HFFc6 (cell line): ENCODE measurements at regions not wholly inside any gene's neighbourhood (a gene's known extent, or its start where the extent isn't known, plus 50 kb on each side); places are given as distances from the start of the nearest gene placed in this dataset.

Experiments
- DNase-seq: peaks from one replicate; pipeline ENCODE4 v3.0.0-alpha.2; 2018
- H3K27ac Mint-ChIP-seq: 2 replicates; pipeline ENCODE4 v1.8.0; 2020; ENCODE audit warnings: mild to moderate bottlenecking, mixed read lengths
- H3K27me3 Mint-ChIP-seq: 2 replicates; pipeline ENCODE4 v1.8.0; 2021; ENCODE audit warnings: mild to moderate bottlenecking, moderate library complexity, mixed read lengths; ENCODE audit not compliant: insufficient read depth
- H3K36me3 Mint-ChIP-seq: 2 replicates; pipeline ENCODE4 v1.8.0; 2021; ENCODE audit warnings: low read depth, mixed read lengths
- H3K4me1 Mint-ChIP-seq: 2 replicates; pipeline ENCODE4 v1.8.0; 2020; ENCODE audit warnings: low read depth, mixed read lengths
- H3K4me3 Mint-ChIP-seq: 2 replicates; pipeline ENCODE4 v1.8.0; 2020; ENCODE audit warnings: mild to moderate bottlenecking, moderate library complexity, mixed read lengths
- H3K9me3 Mint-ChIP-seq: 2 replicates; pipeline ENCODE4 v1.8.0; 2020; ENCODE audit warnings: mild to moderate bottlenecking, mixed read lengths
- TF ChIP-seq, protein P1 (sequence below): fragments of 200-600 bp; sonication (generic); IDR thresholded peaks from 2 replicates; pipeline ENCODE4 v1.5.0; 2021; ENCODE audit warnings: antibody characterized with exemption, mild to moderate bottlenecking

DNA sequence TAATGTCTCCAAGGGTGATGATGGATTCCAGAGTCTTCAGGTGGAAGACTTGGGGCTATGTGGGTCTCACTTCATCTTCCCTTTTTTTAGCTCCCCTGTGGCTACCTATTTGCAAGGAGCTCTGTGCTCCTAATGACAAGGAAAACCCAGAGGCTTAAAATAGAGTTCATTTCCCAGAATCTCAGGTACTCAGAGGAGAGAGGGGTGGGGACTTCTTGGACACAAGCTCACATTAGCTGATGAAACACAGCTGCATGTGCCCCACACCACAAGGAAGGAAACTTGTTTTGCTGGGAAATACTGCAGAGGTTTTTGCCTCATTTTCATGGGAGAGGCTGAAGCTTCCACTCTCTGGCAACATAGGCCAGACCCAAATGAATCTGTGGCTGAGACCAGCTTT lies 138.6 kb upstream of the SLC1A4 start:
- no peak for DNase-seq
- H3K27me3 Mint-ChIP-seq: peaks cover 2% of the 10 kb centered on the region
- H3K4me1 Mint-ChIP-seq: peaks cover 21% of the 10 kb centered on the region
- H3K36me3 Mint-ChIP-seq: no peaks in the 10 kb centered on the region
- no peaks in the 10 kb centered on the region for H3K9me3 Mint-ChIP-seq
- no peak overlapping the region for H3K4me3 Mint-ChIP-seq
- H3K27ac Mint-ChIP-seq: no peak overlapping the region
- TF ChIP-seq, protein P1, sequence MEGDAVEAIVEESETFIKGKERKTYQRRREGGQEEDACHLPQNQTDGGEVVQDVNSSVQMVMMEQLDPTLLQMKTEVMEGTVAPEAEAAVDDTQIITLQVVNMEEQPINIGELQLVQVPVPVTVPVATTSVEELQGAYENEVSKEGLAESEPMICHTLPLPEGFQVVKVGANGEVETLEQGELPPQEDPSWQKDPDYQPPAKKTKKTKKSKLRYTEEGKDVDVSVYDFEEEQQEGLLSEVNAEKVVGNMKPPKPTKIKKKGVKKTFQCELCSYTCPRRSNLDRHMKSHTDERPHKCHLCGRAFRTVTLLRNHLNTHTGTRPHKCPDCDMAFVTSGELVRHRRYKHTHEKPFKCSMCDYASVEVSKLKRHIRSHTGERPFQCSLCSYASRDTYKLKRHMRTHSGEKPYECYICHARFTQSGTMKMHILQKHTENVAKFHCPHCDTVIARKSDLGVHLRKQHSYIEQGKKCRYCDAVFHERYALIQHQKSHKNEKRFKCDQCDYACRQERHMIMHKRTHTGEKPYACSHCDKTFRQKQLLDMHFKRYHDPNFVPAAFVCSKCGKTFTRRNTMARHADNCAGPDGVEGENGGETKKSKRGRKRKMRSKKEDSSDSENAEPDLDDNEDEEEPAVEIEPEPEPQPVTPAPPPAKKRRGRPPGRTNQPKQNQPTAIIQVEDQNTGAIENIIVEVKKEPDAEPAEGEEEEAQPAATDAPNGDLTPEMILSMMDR: no peak

DNA sequence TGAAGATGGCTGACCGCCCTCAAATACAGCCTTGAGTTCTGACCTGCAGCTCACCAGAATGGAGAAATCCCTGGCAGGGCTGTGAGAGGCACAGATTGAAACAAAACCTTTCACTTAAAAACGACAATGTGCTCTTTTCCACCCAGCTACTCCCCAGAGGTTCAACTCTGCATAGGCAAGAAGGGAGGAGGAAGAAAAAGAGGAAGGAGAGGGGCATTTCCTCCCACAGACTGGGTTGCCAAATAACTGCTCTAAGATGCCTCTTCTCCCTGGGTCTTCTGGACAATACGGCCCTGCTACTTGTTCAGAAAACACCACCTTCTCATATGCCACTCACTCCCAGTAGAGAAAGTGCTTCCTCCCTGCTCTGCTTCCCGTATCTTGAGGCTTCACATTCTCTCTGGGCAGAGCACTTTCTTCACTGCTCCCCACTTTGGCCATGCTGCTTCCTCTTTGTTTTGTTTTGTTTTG lies 136.4 kb upstream of the SLC1A4 start:
- H3K27me3 Mint-ChIP-seq: peaks cover 2% of the 10 kb centered on the region
- H3K4me3 Mint-ChIP-seq: no peak overlapping the region
- DNase-seq: no peak
- no peaks in the 10 kb centered on the region for H3K9me3 Mint-ChIP-seq
- no peaks in the 10 kb centered on the region for H3K36me3 Mint-ChIP-seq
- TF ChIP-seq, protein P1: no peak
- H3K27ac Mint-ChIP-seq: no peak overlapping the region
- H3K4me1 Mint-ChIP-seq: peaks cover 17% of the 10 kb centered on the region

DNA sequence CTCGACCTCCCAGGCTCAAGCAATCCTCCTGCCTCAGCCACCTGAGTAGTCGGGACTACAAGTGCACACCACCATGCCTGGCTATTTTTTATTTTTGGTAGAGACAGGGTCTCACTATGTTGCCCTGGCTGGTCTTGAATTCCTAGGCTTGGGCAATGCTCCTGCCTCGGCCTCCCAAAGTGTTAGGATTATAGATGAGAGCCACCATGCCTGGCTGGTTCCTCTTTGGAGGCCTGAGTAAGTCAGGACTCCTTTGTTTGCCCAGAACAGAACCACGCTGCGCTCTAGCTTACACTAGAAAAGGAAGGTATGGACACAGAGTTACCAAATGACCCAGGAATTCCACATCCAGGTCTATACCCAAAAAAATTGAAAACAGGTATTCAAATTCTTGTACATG lies 135.9 kb upstream of the SLC1A4 start:
- no peak for DNase-seq
- Mint-ChIP-seq H3K27ac (no peak overlapping the region), H3K4me3 (no peak overlapping the region), H3K9me3 (no peaks in the 10 kb centered on the region), H3K27me3 (peaks cover 2% of the 10 kb centered on the region), H3K4me1 (peaks cover 22% of the 10 kb centered on the region), H3K36me3 (no peaks in the 10 kb centered on the region)
- TF ChIP-seq, protein P1: no peak

DNA sequence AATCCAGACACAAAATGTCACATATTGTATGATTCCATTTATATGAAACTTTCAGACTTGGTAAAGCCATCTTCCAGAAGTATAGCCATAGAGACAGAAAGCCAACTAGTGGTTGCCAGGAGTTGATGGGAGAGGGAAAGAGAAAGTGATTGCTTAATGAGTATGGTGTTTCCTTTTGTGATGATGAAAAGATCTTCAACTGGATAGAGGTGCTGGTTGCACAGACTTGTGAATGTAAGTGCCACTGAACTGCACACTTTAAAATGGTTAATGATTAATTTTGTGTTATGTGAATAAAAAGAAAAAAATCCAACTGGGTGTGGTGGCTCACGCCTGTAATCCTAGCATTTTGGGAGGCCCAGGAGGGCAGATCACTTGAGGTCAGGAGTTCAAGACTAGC lies 135.3 kb upstream of the SLC1A4 start:
- no peak overlapping the region for H3K27ac Mint-ChIP-seq
- no peak overlapping the region for H3K4me3 Mint-ChIP-seq
- H3K27me3 Mint-ChIP-seq: peaks cover 2% of the 10 kb centered on the region
- H3K36me3 Mint-ChIP-seq: no peaks in the 10 kb centered on the region
- TF ChIP-seq, protein P1: no peak
- peaks cover 28% of the 10 kb centered on the region for H3K4me1 Mint-ChIP-seq
- no peak for DNase-seq
- H3K9me3 Mint-ChIP-seq: no peaks in the 10 kb centered on the region

DNA sequence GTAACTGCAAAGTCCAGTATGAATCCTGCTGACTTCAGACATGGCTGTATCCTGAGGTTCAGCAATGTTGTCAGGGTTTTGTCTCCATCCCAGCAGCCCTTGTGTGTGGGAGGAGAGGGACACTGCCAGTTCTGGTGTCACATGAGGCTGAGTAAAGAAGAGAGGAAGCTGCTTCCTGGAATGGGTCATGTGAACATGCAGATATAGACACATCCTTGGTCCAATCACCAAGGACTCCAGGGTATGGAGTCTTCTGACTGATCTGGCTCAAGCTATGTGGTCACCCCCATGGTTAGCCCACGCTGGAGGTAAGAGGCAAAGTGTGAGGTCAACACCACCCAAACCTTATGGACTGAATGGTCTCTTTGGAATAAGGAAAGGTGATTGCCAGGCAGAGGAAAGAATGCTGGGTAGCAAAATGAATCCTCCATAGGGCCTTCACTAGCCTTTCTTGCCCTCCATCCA lies 134.4 kb upstream of the SLC1A4 start:
- Mint-ChIP-seq H3K27ac (no peak overlapping the region), H3K27me3 (peaks cover 2% of the 10 kb centered on the region), H3K4me3 (no peak overlapping the region), H3K36me3 (no peaks in the 10 kb centered on the region), H3K9me3 (no peaks in the 10 kb centered on the region), H3K4me1 (peaks cover 34% of the 10 kb centered on the region)
- no peak for DNase-seq
- TF ChIP-seq, protein P1: no peak
